Panc1 (cell line): ENCODE measurements at regions not wholly inside any gene's neighbourhood (a gene's known extent, or its start where the extent isn't known, plus 50 kb on each side); places are given as distances from the start of the nearest gene placed in this dataset.
"Not testable (repeated sequence)": the region's sequence is repeated elsewhere in the genome, so short reads cannot be mapped to it uniquely, and the experiment has no call there.

Experiments
- CTCF ChIP-seq: fragments of 450-650 bp; IDR thresholded peaks from 2 replicates; pipeline ENCODE4 v1.5.1; 2017; ENCODE audit warnings: mild to moderate bottlenecking
- SIN3A ChIP-seq: IDR thresholded peaks from 2 replicates; pipeline ENCODE4 v1.6.1; 2012; ENCODE audit warnings: low read depth, mild to moderate bottlenecking, low read length, moderate library complexity, borderline replicate concordance; ENCODE audit not compliant: insufficient read depth

DNA sequence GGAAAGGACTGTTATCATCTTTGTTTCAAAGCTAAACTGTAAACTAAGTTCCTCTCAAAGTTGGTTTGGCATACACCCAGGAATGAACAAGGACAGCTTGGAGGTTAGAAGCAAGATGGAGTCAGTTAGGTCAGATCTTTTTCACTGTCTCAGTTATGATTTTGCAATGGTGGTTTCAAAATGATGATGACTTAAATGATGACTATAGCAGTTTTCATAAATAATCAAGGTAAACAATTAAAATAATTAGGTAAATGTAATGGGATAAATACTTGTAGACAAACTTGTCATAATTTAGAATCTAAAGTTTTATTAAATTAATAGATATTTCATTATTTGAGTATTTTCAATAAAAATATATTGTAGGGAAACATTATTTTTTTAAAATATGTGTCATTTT lies 55.5 kb upstream of the ZNF300 start:
- TF ChIP-seq SIN3A, CTCF: not testable (repeated sequence)
